ENCODE measurements at regions not wholly inside any gene's neighbourhood (a gene's known extent, or its start where the extent isn't known, plus 50 kb on each side); places are given as distances from the start of the nearest gene placed in this dataset.

DNA sequence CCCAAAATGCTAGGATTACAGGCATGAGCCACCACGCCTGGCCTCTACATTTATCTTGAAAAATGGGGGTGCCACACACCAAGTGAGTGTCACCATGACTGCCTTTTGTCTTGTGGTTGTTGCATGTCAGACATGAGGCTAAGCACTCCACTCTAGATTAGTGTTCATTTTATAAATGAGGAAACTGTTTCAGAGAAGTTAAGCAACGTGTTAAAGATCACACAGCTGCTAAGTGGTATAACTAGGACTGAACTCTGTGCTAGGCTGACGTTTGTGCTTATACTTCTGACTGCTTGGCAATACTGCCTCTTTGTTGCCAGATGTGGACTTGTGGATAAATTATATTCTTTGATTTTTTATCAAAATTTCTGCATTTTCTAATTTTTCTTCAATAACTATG, 50.8 kb upstream of the SMAD6 start:
- DNase-seq (ENCODE audit: low read depth), result no peak
- TF ChIP-seq, protein P1, sequence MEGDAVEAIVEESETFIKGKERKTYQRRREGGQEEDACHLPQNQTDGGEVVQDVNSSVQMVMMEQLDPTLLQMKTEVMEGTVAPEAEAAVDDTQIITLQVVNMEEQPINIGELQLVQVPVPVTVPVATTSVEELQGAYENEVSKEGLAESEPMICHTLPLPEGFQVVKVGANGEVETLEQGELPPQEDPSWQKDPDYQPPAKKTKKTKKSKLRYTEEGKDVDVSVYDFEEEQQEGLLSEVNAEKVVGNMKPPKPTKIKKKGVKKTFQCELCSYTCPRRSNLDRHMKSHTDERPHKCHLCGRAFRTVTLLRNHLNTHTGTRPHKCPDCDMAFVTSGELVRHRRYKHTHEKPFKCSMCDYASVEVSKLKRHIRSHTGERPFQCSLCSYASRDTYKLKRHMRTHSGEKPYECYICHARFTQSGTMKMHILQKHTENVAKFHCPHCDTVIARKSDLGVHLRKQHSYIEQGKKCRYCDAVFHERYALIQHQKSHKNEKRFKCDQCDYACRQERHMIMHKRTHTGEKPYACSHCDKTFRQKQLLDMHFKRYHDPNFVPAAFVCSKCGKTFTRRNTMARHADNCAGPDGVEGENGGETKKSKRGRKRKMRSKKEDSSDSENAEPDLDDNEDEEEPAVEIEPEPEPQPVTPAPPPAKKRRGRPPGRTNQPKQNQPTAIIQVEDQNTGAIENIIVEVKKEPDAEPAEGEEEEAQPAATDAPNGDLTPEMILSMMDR (IDR thresholded peaks at IDR 0.05; ENCODE audit: insufficient read depth, low read depth, low read length), result no peak
- no peak overlapping the region for H3K4me3 ChIP-seq (ENCODE audit: low read depth, low read length)

- TF ChIP-seq, protein P1 (IDR thresholded peaks at IDR 0.05; ENCODE audit: insufficient read depth, low read depth, low read length), result no peak
- DNase-seq (ENCODE audit: low read depth), result no peak
- H3K4me3 ChIP-seq (ENCODE audit: low read depth, low read length), result no peak overlapping the region
These were observed 50.0 kb upstream of the SMAD6 start for GRCh38 chr15:66651913-66652642.
